ENCODE measurements at regions not wholly inside any gene's neighbourhood (a gene's known extent, or its start where the extent isn't known, plus 50 kb on each side); places are given as distances from the start of the nearest gene placed in this dataset.
"Not testable (repeated sequence)": the region's sequence is repeated elsewhere in the genome, so short reads cannot be mapped to it uniquely, and the experiment has no call there.

DNA sequence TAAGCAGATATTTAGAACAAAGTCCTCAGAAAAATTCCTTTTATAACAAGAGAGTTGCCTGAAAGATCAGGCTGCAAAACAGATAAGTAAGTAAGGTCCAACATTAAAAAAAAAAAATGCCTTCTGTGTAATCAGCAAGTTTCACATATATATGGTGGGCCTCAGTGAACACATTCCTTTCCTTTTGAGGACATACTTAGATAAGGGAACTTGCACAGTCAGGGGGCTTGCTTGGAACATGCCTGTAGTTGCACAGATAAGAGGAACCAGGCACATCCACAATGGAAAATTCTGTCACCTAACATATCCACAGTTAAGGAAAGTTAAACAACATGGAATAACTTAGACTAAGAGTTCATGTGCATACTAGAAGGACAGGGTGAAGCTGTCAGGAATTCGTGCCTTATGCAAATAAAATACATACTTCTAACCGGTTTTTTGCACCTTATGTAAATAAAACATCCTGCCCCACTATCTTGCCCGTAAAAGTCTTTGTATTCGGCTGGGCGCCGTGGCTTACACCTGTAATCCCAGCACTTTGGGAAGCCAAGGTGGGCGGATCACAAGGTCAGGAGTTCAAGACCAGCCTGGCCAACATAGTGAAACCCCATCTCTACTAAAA is 257.3 kb downstream of the ZNF33B start:
- Histone ChIP-seq H3K79me2 (ENCODE audit: control insufficient read depth, insufficient read depth, low read length) (no peaks in the 10 kb centered on the region), H3K27me3 (ENCODE audit: control insufficient read depth, insufficient read depth, low read length) (no peaks in the 10 kb centered on the region)
- TF ChIP-seq EZH2 (IDR thresholded peaks at IDR 0.05; ENCODE audit: low read length, missing control alignments) = no peak
- TF ChIP-seq, protein P1, sequence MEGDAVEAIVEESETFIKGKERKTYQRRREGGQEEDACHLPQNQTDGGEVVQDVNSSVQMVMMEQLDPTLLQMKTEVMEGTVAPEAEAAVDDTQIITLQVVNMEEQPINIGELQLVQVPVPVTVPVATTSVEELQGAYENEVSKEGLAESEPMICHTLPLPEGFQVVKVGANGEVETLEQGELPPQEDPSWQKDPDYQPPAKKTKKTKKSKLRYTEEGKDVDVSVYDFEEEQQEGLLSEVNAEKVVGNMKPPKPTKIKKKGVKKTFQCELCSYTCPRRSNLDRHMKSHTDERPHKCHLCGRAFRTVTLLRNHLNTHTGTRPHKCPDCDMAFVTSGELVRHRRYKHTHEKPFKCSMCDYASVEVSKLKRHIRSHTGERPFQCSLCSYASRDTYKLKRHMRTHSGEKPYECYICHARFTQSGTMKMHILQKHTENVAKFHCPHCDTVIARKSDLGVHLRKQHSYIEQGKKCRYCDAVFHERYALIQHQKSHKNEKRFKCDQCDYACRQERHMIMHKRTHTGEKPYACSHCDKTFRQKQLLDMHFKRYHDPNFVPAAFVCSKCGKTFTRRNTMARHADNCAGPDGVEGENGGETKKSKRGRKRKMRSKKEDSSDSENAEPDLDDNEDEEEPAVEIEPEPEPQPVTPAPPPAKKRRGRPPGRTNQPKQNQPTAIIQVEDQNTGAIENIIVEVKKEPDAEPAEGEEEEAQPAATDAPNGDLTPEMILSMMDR (conservative IDR thresholded peaks at IDR 0.05 in 1 of 2, IDR thresholded peaks at IDR 0.05 in 1 of 2; ENCODE audit: low read depth in 1 of 2, low read length in 2 of 2) = no peak

DNA sequence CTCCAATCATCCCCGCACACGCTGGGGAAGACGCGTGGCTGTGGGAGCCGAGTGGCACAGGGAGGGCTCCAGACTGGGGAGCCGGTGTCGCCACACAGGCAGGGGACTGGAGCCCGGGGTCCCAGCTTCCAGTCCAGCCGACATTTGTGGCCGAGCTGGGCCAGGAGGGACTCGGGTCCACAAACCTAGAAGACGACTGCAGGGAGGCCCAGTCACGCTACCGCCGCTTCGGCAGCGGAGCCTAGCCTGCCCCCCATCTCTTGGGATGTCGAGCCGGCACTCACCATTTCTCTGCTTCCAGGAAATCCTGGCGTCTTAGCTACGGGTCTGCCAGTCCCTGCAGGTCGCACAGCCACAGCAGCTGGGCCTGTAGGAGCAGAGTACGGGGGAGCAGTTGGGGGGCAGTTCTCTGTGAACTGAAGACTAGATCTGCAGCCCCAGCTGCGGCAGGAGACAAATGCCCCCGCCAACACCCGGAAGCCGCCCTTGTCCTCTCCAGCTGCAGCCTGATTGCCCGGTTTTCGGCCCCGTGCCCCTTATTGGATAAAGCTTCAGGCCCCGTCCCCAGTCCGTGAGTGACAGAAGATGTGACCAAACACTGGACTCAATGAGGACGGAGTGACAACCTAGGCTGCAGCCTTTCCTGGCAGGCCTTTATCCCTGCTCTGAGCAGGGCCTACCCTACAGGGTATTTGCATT is 270.7 kb downstream of the ZNF33B start:
- Histone ChIP-seq H4K20me1 (ENCODE audit: control insufficient read depth, extremely low read depth, insufficient read depth, low read length) (no peaks in the 10 kb centered on the region), H3K4me3 (replicated peaks in 1 of 4; ENCODE audit: control extremely low read depth in 1 of 4, insufficient read depth in 1 of 4, low read depth in 3 of 4, low read length in 4 of 4) (peak overlapping the region; percentile 47 to 62 (median 56)), H3K4me2 (ENCODE audit: extremely low read depth, insufficient read depth, low read length) (peak overlapping the region; percentile 25), H3K9ac (ENCODE audit: insufficient read depth, low read length) (peak overlapping the region; percentile 7), H3K79me2 (ENCODE audit: control insufficient read depth, insufficient read depth, low read length) (no peaks in the 10 kb centered on the region), H3K27ac (ENCODE audit: insufficient read depth, low read length) (peak overlapping the region; percentile 10), H3K4me1 (ENCODE audit: control insufficient read depth, extremely low read depth, insufficient read depth, low read length) (no peaks in the 10 kb centered on the region), H3K36me3 (ENCODE audit: control insufficient read depth, insufficient read depth, low read length) (no peaks in the 10 kb centered on the region), H3K27me3 (ENCODE audit: control insufficient read depth, insufficient read depth, low read length) (no peaks in the 10 kb centered on the region), H3K9me3 (ENCODE audit: control insufficient read depth, insufficient read depth, low read depth, low read length) (no peaks in the 10 kb centered on the region), H2AFZ (ENCODE audit: low read length) (peak overlapping the region; percentile 53)
- DNase-seq (ENCODE audit: low read depth in 2 of 2) = peak; percentile 62 to 93
- TF ChIP-seq, protein P1 (conservative IDR thresholded peaks at IDR 0.05 in 1 of 2, IDR thresholded peaks at IDR 0.05 in 1 of 2; ENCODE audit: low read depth in 1 of 2, low read length in 2 of 2) = no peak
- TF ChIP-seq EZH2 (IDR thresholded peaks at IDR 0.05; ENCODE audit: low read length, missing control alignments) = no peak

More for the DNA sequence above, 257.3 kb downstream of the ZNF33B start:
- Histone ChIP-seq H3K9ac (ENCODE audit: insufficient read depth, low read length) (no peak overlapping the region), H3K36me3 (ENCODE audit: control insufficient read depth, insufficient read depth, low read length) (no peaks in the 10 kb centered on the region), H3K4me1 (ENCODE audit: control insufficient read depth, extremely low read depth, insufficient read depth, low read length) (no peaks in the 10 kb centered on the region), H3K4me3 (replicated peaks in 1 of 4; ENCODE audit: control extremely low read depth in 1 of 4, insufficient read depth in 1 of 4, low read depth in 3 of 4, low read length in 4 of 4) (no peak overlapping the region), H4K20me1 (ENCODE audit: control insufficient read depth, extremely low read depth, insufficient read depth, low read length) (no peaks in the 10 kb centered on the region), H3K27ac (ENCODE audit: insufficient read depth, low read length) (no peak overlapping the region), H3K4me2 (ENCODE audit: extremely low read depth, insufficient read depth, low read length) (no peak overlapping the region), H2AFZ (ENCODE audit: low read length) (no peak overlapping the region), H3K9me3 (ENCODE audit: control insufficient read depth, insufficient read depth, low read depth, low read length) (no peaks in the 10 kb centered on the region)
- DNase-seq (ENCODE audit: low read depth in 2 of 2) = no peak

DNA sequence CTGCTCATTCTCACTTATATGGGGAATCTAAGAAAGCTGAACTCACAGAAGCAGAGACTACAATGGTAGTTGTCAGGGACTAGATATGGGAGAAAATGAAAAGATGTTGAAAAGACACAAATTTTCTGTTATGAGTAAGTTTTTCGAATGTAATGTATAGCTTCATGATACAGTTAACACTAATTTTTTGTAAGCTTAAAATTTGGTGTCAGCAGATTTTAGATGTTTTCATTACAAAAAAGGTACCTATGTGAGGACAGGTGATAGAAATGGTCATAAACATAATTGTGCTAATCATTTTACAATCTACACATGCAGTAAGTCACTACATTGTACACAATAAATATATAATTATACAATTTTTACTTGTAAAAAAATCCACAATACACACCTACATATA is 286.6 kb downstream of the ZNF33B start:
- TF ChIP-seq EZH2 (IDR thresholded peaks at IDR 0.05; ENCODE audit: low read length, missing control alignments) = no peak
- TF ChIP-seq, protein P1 (conservative IDR thresholded peaks at IDR 0.05 in 1 of 2, IDR thresholded peaks at IDR 0.05 in 1 of 2; ENCODE audit: low read depth in 1 of 2, low read length in 2 of 2) = no peak
- Histone ChIP-seq H3K9me3 (ENCODE audit: control insufficient read depth, insufficient read depth, low read depth, low read length) (no peaks in the 10 kb centered on the region), H3K4me1 (ENCODE audit: control insufficient read depth, extremely low read depth, insufficient read depth, low read length) (no peaks in the 10 kb centered on the region), H3K36me3 (ENCODE audit: control insufficient read depth, insufficient read depth, low read length) (no peaks in the 10 kb centered on the region), H2AFZ (ENCODE audit: low read length) (no peak overlapping the region), H3K27ac (ENCODE audit: insufficient read depth, low read length) (no peak overlapping the region), H3K4me2 (ENCODE audit: extremely low read depth, insufficient read depth, low read length) (no peak overlapping the region), H3K27me3 (ENCODE audit: control insufficient read depth, insufficient read depth, low read length) (no peaks in the 10 kb centered on the region), H3K4me3 (replicated peaks in 1 of 4; ENCODE audit: control extremely low read depth in 1 of 4, insufficient read depth in 1 of 4, low read depth in 3 of 4, low read length in 4 of 4) (no peak overlapping the region), H3K79me2 (ENCODE audit: control insufficient read depth, insufficient read depth, low read length) (no peaks in the 10 kb centered on the region), H4K20me1 (ENCODE audit: control insufficient read depth, extremely low read depth, insufficient read depth, low read length) (no peaks in the 10 kb centered on the region), H3K9ac (ENCODE audit: insufficient read depth, low read length) (no peak overlapping the region)
- DNase-seq (ENCODE audit: low read depth in 2 of 2) = no peak

DNA sequence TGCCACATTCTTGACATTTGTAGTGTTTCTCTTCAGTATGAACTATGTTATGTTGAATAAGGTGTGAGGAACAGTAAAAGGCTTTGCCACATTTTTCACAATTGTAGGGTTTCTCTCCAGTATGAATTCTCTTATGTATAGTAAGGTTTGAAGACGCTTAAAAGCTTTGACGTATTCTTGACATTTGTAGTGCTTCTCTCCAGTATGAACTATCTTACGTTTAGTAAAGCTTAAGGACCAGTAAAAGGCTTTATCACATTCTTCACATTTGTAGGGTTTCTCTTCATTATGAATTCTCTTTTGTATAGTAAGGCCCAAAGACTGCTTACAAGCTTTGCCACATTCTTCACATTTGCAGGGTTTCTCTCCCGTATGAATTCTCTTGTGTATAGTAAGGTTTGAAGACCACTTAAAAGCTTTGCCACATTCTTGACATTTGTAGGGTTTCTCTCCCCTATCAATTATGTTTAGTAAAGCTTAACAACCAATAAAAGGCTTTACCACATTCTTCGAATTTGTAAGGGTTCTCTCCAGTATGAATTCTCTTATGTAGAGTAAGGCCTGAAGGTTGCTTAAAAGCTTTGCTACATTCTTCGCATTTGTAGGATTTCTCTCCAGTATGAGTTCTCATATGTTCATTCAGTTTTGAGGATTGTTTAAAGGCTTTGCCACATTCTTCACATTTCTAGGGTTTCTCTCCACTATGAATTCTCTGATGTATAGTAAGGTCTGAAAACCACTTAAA is 301.6 kb downstream of the ZNF33B start:
- not testable (repeated sequence) for DNase-seq (ENCODE audit: low read depth in 2 of 2); H4K20me1 ChIP-seq (ENCODE audit: control insufficient read depth, extremely low read depth, insufficient read depth, low read length); H3K4me1 ChIP-seq (ENCODE audit: control insufficient read depth, extremely low read depth, insufficient read depth, low read length); H3K9ac ChIP-seq (ENCODE audit: insufficient read depth, low read length); H2AFZ ChIP-seq (ENCODE audit: low read length); H3K9me3 ChIP-seq (ENCODE audit: control insufficient read depth, insufficient read depth, low read depth, low read length); H3K36me3 ChIP-seq (ENCODE audit: control insufficient read depth, insufficient read depth, low read length); H3K27ac ChIP-seq (ENCODE audit: insufficient read depth, low read length); H3K4me2 ChIP-seq (ENCODE audit: extremely low read depth, insufficient read depth, low read length); H3K4me3 ChIP-seq (replicated peaks in 1 of 4; ENCODE audit: control extremely low read depth in 1 of 4, insufficient read depth in 1 of 4, low read depth in 3 of 4, low read length in 4 of 4); H3K79me2 ChIP-seq (ENCODE audit: control insufficient read depth, insufficient read depth, low read length); H3K27me3 ChIP-seq (ENCODE audit: control insufficient read depth, insufficient read depth, low read length)

Data from fibroblast of lung (primary cell).